ENCODE measurements at regions not wholly inside any gene's neighbourhood (a gene's known extent, or its start where the extent isn't known, plus 50 kb on each side); places are given as distances from the start of the nearest gene placed in this dataset.

DNA sequence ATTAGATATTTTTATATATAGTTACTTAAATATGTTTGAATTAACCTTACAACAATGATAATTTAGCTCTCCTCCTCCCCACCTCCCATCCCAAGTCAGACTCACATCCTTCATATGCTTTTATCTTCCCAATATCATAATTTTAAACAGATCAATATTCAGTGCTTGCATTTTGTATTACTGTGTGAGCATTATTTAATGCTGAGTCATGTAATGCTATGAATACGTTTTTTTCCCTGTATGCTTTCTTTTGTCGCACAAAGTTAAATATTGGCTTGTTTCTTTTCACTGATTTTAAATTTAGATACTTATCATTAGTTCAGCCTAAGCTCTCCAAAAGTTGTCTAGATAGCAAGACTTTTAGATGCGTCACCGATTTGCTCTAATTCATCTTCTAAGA lies 471.6 kb upstream of the SGO1 start:
- H3K27ac ChIP-seq, result no peak overlapping the region
- no peak for TF ChIP-seq ZFX (IDR thresholded peaks at IDR 0.05)
- TF ChIP-seq, protein P1, sequence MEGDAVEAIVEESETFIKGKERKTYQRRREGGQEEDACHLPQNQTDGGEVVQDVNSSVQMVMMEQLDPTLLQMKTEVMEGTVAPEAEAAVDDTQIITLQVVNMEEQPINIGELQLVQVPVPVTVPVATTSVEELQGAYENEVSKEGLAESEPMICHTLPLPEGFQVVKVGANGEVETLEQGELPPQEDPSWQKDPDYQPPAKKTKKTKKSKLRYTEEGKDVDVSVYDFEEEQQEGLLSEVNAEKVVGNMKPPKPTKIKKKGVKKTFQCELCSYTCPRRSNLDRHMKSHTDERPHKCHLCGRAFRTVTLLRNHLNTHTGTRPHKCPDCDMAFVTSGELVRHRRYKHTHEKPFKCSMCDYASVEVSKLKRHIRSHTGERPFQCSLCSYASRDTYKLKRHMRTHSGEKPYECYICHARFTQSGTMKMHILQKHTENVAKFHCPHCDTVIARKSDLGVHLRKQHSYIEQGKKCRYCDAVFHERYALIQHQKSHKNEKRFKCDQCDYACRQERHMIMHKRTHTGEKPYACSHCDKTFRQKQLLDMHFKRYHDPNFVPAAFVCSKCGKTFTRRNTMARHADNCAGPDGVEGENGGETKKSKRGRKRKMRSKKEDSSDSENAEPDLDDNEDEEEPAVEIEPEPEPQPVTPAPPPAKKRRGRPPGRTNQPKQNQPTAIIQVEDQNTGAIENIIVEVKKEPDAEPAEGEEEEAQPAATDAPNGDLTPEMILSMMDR (conservative IDR thresholded peaks at IDR 0.05), result no peak

DNA sequence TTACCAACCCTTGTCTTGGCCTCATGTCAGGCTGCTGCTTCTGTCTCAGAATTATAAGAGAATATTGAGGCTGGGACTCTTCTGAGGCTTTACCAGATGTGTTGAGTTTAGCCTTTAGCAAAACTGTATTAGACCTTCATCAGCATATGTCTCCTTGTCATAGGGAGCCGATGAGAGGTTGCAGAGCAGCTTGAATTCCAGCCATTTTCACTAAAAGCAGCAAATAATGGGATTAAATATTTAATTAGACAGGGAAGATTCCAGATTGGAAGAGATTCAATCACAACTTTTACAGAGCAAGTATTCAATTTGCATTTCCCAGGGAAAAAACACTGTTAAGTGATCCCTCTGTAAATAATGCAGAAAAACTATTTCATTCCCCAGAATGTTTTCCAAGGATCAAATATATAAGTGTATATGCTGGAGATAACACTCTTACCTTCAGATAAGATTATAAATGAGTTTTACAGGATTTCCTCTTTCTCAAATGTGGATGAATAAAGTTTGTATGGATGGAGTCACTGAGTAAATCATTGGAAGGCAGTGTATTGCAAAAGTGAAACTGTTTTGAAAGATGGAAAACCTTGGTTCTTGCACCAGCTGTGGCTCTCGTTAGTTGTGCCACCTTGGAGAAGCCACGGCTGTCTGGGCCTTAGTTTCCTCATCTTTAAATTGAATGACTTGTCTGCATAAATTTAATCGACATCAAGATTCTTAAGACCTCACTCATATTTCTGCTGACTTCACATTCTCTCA lies 466.4 kb upstream of the SGO1 start:
- H3K27ac ChIP-seq, result no peak overlapping the region
- no peak for TF ChIP-seq ZFX (IDR thresholded peaks at IDR 0.05)
- TF ChIP-seq, protein P1 (conservative IDR thresholded peaks at IDR 0.05), result no peak

DNA sequence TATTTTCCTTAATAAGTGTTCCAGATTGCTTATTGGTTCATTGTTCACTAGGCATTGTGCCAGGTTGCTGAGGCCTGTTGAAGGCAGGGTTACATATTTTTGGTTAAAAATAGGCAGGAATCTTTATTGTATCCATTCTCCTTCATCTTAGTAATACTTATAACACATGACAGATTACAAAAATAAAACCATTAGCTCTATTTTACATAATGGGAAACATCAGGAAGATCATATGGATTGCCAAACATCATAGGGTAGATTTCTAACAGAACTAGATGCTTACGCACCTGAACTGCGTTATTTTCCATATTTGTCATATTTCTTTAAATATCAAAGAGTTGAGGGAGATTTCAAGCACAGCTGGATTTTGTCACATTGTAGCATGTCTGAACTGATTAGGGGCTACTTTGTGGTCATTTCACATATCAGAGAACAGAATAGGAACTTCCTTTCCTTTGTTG lies 462.9 kb upstream of the SGO1 start:
- no peak overlapping the region for H3K27ac ChIP-seq
- no peak for TF ChIP-seq ZFX (IDR thresholded peaks at IDR 0.05)
- TF ChIP-seq, protein P1 (conservative IDR thresholded peaks at IDR 0.05), result no peak

DNA sequence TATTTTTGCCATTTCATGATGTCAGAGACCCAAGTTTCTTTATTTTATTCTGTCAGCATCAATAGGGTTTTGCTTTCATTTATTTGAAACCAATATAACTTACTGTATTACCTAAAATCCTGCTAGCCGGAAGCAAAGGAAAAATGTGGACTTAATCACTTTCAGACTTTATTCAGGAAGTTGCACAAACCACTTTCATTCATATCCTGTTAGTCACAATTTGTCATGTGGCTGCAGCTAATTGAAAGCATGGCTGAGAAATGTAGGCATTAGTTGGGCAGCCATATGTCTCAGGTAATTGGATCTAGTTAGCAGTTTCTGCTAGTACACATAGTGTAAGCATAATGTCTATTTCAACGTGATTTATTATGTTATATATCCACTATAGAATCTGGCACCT lies 462.3 kb upstream of the SGO1 start:
- H3K27ac ChIP-seq, result no peak overlapping the region
- TF ChIP-seq ZFX (IDR thresholded peaks at IDR 0.05), result no peak
- TF ChIP-seq, protein P1 (conservative IDR thresholded peaks at IDR 0.05), result no peak

DNA sequence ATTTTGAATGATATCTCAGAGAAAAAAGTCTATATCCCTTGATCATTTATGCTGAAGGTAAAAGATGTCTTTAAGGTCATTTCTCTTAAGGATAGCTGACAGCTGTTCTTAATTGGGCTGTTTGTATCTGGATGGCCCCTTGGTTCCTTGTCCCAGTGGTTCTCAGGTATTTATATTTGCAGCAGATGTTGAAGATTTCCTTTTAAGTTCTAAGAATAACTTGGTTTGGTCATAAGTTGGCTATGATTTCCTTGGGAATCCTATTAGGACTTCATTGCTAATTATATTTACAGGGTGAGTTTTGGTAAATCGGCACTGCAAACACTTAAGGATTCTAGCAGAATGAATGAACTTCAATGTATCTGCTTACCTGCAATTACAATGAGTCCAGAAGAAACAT lies 460.4 kb upstream of the SGO1 start:
- TF ChIP-seq ZFX (IDR thresholded peaks at IDR 0.05), result no peak
- TF ChIP-seq, protein P1 (conservative IDR thresholded peaks at IDR 0.05), result no peak
- no peak overlapping the region for H3K27ac ChIP-seq

DNA sequence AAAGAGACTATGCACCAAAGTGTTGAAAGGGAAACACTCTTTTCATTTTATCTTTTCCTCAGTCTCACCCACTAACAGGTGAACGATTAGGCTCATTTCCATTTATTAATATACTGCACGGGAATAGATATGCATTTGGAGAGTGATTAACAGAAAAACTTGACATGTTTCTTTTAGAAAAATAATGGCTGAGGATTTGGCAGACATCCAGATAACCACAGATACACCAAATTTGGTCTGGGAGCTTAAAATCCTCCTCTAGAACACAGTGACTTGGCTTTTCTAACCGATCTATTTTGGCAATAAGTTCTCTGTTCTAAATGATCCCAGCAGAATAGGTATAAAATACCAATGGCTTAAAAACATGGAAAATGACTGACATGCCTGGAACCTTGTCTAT lies 459.3 kb upstream of the SGO1 start:
- H3K27ac ChIP-seq, result no peak overlapping the region
- TF ChIP-seq, protein P1 (conservative IDR thresholded peaks at IDR 0.05), result no peak
- TF ChIP-seq ZFX (IDR thresholded peaks at IDR 0.05), result no peak

DNA sequence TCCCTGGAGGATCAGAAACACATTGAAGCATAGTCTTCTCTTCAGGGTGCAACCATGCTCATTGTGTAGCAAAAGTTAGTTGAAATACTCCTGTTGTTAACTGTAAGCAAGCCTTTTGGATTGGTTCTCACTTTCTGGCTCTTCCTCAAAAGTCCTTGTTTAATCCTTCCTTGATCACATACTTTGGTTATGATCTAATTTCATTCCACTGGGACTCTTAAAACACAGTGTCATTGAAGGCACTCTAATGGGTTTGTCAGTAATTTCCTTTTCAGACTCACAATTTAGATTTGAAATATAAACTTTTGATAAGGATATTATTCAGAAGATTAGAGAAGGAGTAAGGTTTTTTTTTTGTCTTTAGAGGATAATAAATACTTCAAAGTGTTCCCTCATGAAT lies 451.7 kb upstream of the SGO1 start:
- TF ChIP-seq ZFX (IDR thresholded peaks at IDR 0.05), result no peak
- TF ChIP-seq, protein P1 (conservative IDR thresholded peaks at IDR 0.05), result no peak
- no peak overlapping the region for H3K27ac ChIP-seq

All from C4-2B (cell line).